MM.1S (cell line): ENCODE measurements at regions not wholly inside any gene's neighbourhood (a gene's known extent, or its start where the extent isn't known, plus 50 kb on each side); places are given as distances from the start of the nearest gene placed in this dataset.

Source experiments
- EZH2 ChIP-seq: fragments of 300-600 bp; sonication (generic); optimal IDR thresholded peaks from 2 replicates; pipeline ENCODE3; 2017; ENCODE audit warnings: low read depth, mild to moderate bottlenecking, antibody characterized with exemption, low read length, mixed read lengths
- TF ChIP-seq, protein P1 (sequence below): fragments of 300-600 bp; sonication (generic); IDR thresholded peaks from 2 replicates; pipeline ENCODE4 v1.5.1; 2016; ENCODE audit warnings: antibody characterized with exemption, low read length, mixed read lengths

DNA sequence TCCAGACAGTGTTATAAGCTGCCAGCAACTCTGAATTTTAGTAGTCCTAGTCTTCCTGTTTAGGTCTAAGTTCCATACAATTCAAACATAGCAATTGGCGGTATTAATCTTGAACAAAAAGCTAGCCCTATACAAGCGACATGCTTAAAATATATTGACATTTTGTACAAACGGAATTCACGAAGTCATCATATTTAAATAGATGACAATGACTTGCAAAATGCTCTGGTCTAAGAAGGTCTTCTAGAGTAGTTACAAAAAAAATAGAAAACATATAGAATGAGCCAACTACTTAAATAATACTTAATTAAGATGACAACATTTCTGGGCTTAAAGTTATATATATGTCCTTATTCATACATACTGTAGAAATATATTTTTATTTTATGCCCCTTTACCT lies 446.6 kb downstream of the ANKRD7 start:
- TF ChIP-seq, protein P1, sequence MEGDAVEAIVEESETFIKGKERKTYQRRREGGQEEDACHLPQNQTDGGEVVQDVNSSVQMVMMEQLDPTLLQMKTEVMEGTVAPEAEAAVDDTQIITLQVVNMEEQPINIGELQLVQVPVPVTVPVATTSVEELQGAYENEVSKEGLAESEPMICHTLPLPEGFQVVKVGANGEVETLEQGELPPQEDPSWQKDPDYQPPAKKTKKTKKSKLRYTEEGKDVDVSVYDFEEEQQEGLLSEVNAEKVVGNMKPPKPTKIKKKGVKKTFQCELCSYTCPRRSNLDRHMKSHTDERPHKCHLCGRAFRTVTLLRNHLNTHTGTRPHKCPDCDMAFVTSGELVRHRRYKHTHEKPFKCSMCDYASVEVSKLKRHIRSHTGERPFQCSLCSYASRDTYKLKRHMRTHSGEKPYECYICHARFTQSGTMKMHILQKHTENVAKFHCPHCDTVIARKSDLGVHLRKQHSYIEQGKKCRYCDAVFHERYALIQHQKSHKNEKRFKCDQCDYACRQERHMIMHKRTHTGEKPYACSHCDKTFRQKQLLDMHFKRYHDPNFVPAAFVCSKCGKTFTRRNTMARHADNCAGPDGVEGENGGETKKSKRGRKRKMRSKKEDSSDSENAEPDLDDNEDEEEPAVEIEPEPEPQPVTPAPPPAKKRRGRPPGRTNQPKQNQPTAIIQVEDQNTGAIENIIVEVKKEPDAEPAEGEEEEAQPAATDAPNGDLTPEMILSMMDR = no peak
- TF ChIP-seq EZH2 = no peak
